ENCODE measurements at regions not wholly inside any gene's neighbourhood (a gene's known extent, or its start where the extent isn't known, plus 50 kb on each side); places are given as distances from the start of the nearest gene placed in this dataset.
"Not testable (repeated sequence)": the region's sequence is repeated elsewhere in the genome, so short reads cannot be mapped to it uniquely, and the experiment has no call there.

GRCh38 chr7:67918158-67918557 lies 921.5 kb downstream of the TYW1 start:
- peak; percentile 14 for DNase-seq

DNA sequence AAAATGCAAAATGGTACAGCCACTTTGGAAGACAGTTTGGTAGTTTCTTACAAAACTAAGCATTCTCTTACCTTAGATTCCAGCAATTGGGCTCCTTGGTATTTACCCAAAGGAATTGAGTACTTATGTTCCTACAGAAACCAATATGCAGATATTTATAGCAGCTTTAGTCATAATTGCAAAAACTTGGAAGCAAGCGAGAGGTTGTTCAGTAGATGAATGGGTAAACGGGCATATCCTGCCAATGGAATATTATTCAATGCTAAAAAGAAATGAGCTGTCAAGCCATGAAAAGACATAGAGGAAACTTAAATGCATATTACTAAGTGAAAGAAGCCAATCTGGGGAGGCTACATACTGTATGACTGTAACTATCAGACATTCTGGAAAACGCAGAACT lies 926.7 kb downstream of the TYW1 start:
- DNase-seq: no peak

GRCh38 chr7:67928141-67928540 lies 931.5 kb downstream of the TYW1 start:
- DNase-seq: no peak

- not testable (repeated sequence) for DNase-seq
Observed at GRCh38 chr7:67936447-67936846, 939.8 kb downstream of the TYW1 start.

DNA sequence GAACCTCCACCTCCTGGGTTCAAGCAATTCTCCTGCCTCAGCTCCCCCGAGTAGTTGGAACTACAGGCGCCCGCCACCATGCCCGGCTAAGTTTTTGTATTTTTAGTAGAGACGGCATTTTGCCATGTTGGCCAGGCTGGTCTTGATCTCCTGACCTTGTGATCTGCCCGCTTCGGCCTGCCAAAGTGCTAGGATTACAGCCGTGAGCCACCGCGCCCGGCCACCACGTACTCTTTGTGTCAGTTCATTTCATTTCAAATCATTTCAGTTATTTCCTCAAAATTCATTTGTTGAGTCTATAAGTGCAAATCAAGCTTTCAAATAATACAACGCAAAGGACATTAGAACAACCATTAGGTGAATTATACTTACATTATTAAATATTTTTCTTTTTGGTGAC lies 943.8 kb downstream of the TYW1 start:
- no peak for DNase-seq

GRCh38 chr7:67947191-67947590 lies 950.6 kb downstream of the TYW1 start:
- no peak for DNase-seq

- DNase-seq: peak; percentile 75
Observed at GRCh38 chr7:67947646-67948045, 951.0 kb downstream of the TYW1 start.

DNA sequence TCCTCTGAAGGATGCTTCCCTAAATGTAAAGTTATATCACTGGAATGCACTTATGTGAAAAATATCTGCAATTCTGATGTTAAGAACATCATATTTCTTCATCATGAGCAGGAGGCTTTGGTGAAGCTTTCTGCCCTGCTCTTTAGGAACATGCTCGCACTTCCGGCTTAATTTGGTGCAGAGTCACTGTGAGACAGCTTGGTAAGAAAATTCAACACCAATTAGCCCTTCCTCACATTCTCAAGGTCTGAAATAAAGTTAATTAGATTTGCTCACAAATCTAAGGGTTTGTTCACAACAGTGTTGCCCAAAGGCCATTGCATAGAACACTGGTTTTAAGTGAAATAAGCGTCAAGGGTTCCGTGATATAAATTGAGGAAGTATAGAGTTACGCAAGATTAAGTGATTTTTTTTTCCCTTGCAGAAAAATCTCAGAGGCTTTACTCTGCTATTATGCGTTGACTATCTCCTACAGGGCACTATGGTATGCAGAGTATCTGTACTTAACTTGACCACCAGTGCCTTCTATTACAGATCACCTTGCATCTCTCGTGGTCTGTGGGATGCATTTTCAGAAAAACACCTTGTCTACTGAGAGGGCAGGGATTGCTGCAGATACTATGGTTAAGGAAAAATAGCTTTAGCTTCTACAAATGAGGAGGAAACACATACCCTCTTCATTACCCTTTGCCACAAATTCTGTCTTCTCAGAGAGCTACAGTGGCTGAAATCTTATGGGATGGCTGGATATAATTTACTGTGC lies 953.9 kb downstream of the TYW1 start:
- peak; percentile 11 for DNase-seq

GRCh38 chr7:67955061-67955460 lies 958.4 kb downstream of the TYW1 start:
- DNase-seq: no peak

DNA sequence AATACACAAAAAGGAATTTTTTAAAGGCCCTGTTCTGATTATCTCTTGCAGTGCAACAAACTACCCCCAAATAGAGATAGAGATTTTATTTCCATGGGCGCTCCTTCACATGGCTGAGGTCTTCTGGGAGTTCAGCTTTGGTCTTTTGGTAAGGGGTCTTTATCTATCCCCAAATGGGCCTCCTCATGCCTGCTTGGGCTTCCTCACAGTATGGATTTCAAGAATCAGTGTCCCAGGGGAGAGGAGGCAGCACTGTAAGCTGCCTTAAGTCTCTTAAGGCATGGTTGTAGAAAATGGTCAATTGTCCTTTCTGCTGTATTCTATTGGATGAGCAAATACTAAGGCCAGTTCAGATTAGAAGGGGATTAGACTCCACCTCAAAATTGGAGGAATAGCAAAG lies 966.2 kb downstream of the TYW1 start:
- no peak for DNase-seq

DNA sequence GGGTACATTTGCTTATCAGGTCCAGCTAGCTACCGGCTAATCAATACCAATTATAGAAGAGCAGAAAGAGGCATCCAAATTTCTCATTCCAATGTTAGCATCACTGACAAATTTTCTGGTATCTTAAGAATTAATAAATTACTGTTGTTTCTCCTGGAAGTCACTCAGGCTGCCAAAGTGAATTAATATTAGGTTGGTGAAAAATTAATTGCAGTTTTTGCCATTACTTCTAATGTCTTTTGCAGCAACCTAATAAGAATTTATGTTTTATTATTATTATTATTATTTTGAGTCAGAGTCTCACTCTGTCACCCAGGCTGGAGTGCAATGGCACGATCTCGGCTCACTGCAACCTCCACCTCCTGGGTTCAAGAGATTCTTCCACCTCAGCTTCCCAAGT lies 979.9 kb downstream of the TYW1 start:
- no peak for DNase-seq

DNA sequence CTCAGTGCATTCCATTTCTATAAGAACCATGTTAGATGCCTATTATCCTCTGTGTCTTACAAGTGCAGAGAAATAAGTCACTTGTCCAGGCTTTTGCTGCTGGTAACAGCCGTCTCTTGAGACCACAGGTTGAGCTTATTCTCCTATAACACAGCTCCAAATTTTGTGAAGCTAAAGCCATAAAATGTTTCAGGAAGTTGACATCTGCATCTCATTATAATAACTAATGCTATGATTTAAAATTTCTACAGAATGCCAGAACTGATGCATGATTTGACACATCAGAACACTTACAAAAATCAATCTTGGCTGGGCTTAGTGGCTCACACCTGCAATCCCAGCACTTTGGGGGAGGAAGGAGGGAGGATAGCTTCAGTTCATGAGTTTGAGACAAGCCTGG lies 986.9 kb downstream of the TYW1 start:
- no peak for DNase-seq

- DNase-seq: no peak
Observed at GRCh38 chr7:67984326-67984725, 987.7 kb downstream of the TYW1 start.

DNA sequence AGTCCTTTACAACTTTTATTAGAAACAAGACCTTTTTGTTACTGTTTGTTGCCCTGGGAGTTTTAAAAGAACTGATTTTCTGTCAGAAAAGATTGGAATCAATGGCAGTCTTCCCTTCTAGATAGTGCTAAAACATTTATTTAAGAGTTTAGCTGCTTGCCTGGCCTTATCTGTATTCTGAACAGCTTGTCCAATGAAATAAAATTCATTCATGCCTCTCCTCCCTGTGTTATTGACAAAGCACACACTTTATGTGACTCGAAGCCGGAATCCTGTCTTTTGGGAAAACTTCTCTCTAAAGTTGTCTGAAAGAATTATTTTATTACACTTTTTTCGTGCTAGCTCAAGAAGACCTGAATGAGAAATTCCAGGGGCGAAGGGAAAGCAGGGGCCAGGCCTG lies 992.5 kb downstream of the TYW1 start:
- DNase-seq: no peak

GRCh38 chr7:67990003-67990402 lies 993.4 kb downstream of the TYW1 start:
- DNase-seq: no peak

GRCh38 chr7:67990716-67991115 lies 994.1 kb downstream of the TYW1 start:
- no peak for DNase-seq

DNA sequence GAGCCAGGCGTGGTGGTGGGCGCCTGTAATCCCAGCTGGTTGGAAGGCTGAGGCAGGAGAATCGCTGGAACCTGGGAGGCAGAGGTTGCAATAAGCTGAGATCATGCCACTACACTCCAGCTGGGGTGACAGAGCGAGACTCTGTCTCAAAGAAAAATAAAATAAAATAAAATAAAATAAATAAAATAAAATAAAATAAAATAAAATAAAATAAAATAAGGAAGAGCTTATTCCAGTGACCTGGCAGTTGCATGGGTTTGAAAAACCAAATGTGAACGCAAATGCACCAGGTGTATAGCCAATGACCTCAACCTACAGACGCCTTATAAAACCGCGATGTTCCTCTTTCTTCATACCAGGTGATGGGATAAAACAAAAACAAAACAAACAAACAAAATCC lies 995.7 kb downstream of the TYW1 start:
- no peak for DNase-seq

DNA sequence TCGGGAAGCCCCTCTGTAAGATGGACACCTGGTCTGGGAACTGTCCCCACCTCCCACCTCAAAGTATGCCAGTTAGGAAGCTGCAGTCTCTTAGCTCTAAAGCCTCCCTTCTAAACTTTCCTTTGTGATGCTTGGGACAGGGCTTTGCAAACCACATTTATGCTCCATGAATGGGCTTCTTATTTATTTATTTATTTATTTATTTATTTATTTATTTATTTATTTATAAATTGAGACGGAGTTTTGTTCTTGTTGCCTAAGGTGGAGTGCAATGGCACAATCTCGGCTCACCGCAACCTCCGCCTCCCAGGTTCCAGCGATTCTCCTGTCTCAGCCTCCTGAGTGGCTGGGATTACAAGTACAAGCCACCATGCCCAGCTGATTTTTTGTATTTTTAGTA lies 1009.4 kb downstream of the TYW1 start:
- DNase-seq: no peak

- no peak for DNase-seq
Observed at GRCh38 chr7:68006619-68007018, 1010.0 kb downstream of the TYW1 start.

- DNase-seq: no peak
Observed at GRCh38 chr7:68009716-68010115, 1013.1 kb downstream of the TYW1 start.

DNA sequence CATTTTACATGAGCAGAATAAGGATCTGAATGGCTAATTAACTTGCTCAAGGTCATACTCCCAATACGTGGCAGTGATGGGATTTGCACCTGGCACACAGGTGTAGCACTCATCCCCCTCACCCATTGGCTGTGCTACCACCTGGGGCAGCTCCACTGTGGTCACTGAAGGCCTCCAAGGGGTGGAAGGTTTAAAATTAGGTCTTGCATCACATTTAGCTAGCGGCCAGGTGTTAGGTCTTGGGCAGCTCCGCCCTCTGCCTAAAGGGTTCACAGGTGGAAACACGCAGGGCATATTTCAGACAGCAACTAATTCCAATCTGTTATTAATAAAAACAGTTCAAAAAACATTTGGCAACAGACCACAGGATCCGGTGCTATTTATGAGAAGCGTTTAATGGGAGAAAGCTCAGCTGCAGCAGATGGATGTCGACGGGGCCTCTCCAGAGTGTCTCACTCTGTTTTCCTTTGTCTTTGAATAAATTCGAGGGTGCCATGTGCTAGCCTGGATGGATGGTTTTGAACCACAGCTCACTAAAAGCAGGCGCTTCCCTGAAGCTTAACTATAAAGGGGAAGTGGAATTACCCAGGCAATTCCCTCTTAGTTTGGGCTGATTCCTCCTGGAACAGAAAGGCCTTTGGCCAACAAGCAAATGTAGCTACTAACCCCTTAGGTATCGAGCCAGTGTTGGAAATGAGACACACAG lies 1017.6 kb downstream of the TYW1 start:
- no peak for DNase-seq

DNA sequence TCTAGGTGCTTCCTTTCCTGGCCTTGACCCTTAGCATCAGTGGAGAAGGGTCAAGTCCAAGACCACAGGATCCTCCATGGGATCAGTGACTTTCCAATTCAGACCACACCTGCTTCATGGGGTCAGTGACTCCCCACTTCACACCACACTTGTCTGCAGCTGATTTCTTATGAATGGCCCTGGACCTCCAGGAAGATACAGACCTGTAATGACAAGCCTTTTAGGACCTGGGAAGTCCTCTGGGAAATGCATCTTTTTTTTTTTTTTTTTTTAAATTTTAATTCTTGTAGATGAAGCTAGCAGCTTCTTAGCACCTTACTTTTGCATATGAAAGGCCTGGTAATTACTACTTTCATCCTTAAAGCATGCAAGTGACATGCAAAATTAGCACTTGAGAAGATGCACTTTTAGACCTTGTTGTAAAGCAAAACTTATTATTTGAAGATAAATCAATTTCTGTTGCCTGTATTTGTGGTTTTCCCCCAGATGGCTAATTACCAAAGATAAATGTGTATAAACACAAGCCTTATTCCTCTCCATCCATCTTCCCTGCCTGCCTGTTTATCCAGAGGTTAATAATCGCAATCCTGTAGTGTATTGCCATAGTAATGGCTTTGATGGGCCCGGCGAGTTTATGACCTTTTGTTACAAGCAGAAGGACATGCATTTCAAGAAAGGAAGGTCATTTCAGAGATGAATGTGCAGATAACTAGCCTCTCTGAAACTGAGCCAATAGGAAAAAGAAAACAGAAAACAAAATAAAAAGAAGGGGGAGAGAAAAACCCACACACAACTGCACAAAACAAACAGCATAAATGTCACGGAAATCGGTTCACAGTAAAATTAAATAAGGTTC lies 1018.7 kb downstream of the TYW1 start:
- DNase-seq: no peak

- no peak for DNase-seq
Observed at GRCh38 chr7:68015978-68016532, 1019.4 kb downstream of the TYW1 start.

Measured in fibroblast of skin of right quadriceps (primary cell).